ENCODE measurements at regions not wholly inside any gene's neighbourhood (a gene's known extent, or its start where the extent isn't known, plus 50 kb on each side); places are given as distances from the start of the nearest gene placed in this dataset.

DNA sequence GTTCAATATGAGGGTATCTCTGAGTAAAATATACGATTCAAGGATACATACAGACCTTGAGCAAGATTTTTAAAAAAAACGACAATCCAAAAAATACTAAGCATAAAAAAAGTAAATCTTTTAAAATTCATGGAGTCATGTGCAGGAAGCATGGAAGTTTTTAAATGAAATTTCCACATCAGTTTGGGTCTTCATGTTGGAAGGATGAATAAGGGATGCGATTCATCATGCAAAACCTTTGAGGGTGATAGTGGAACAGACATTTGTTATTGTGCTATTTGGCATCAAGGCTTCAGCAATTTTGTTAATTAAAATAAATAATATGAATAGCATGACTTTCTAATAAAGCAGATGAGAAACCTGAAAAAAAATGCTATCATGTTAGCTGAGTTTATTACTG is 815.0 kb upstream of the PCDH10 start (continued):
- TF ChIP-seq ZBTB40 (IDR thresholded peaks at IDR 0.05) (no peak), ZBTB40 (CRISPR knock-in tag; IDR thresholded peaks at IDR 0.05) (no peak), TERF1 (CRISPR knock-in tag; IDR thresholded peaks at IDR 0.05) (no peak), RCOR2 (CRISPR knock-in tag; IDR thresholded peaks at IDR 0.05) (no peak), SOX13 (IDR thresholded peaks at IDR 0.05) (no peak), SOX13 (CRISPR knock-in tag; conservative IDR thresholded peaks at IDR 0.05 in 1 of 2, IDR thresholded peaks at IDR 0.05 in 1 of 2) (no peak), ZNF296 (CRISPR knock-in tag; conservative IDR thresholded peaks at IDR 0.05) (no peak), REXO4 (CRISPR knock-in tag; IDR thresholded peaks at IDR 0.05; ENCODE audit: borderline replicate concordance) (no peak)

Data from HepG2 (cell line).